H1 (cell line): ENCODE measurements at regions not wholly inside any gene's neighbourhood (a gene's known extent, or its start where the extent isn't known, plus 50 kb on each side); places are given as distances from the start of the nearest gene placed in this dataset.

ENCODE experiments used
- SIX5 ChIP-seq: IDR thresholded peaks from 2 replicates; pipeline ENCODE4 v1.6.1; 2011; ENCODE audit warnings: mild to moderate bottlenecking, low read depth, low read length
- ZNF274 ChIP-seq: IDR thresholded peaks from 2 replicates; pipeline ENCODE4 v1.7.0; 2012; ENCODE audit warnings: low read length, borderline replicate concordance; ENCODE audit errors: extremely low read depth

- TF ChIP-seq ZNF274 (no peak), SIX5 (no peak)
Observed at GRCh38 chr4:19531906-19532848, 719.5 kb upstream of the SLIT2 start (continued).
